Ascending aorta (tissue), 2 donors: ENCODE measurements at regions not wholly inside any gene's neighbourhood (a gene's known extent, or its start where the extent isn't known, plus 50 kb on each side); places are given as distances from the start of the nearest gene placed in this dataset.

ENCODE experiments used
- DNase-seq, 2 donors: peaks; one replicate each; pipeline ENCODE4 v3.0.0-alpha.2; 2019; ENCODE audit warnings: low spot score in 2 of 2
- H3K27ac ChIP-seq, 2 donors: fragments of 200-600 bp; sonication (generic); one replicate each; pipeline ENCODE4 v1.5.1; 2016 to 2017; ENCODE audit warnings: mild to moderate bottlenecking in 1 of 2
- H3K27me3 ChIP-seq: fragments of 200-600 bp; sonication (generic); one replicate; pipeline ENCODE4 v1.5.1; 2017
- H3K36me3 ChIP-seq, 2 donors: fragments of 200-600 bp; sonication (generic); one replicate each; pipeline ENCODE4 v1.5.1; 2016
- H3K4me1 ChIP-seq, 2 donors: fragments of 200-600 bp; sonication (generic); one replicate each; pipeline ENCODE4 v1.5.1; 2016 to 2017; ENCODE audit warnings: mild to moderate bottlenecking in 1 of 2
- H3K4me3 ChIP-seq, 2 donors: fragments of 200-600 bp; sonication (generic); one replicate each; pipeline ENCODE4 v1.5.1; 2016 to 2017; ENCODE audit warnings: mild to moderate bottlenecking in 1 of 2
- H3K9me3 ChIP-seq, 2 donors: fragments of 200-600 bp; sonication (generic); one replicate each; pipeline ENCODE4 v1.5.1; 2016
- CTCF ChIP-seq, 3 experiments: fragments of 200-600 bp in 2 of 3; fragments of 450-650 bp in 1 of 3; sonication (generic) in 2 of 3; IDR thresholded peaks; one replicate each; pipeline ENCODE4 v1.5.1; 2016 to 2019; ENCODE audit warnings: antibody characterized with exemption in 3 of 3, mild to moderate bottlenecking in 1 of 3, moderate library complexity in 1 of 3
- intact Hi-C: fragments of 100-400 bp; cut with DNase I; formaldehyde crosslinking; loops from one replicate; pipeline ENCODE4 v1.15.1; 2023

GRCh38 chr11:103845331-103845730 is 191.1 kb upstream of the DDI1 start:
- Histone ChIP-seq H3K27me3 (no peaks in the 10 kb centered on the region), H3K4me1 (peaks cover 4 to 12% of the 10 kb centered on the region in 2 donors), H3K9me3 (no peaks in the 10 kb centered on the region), H3K36me3 (no peaks in the 10 kb centered on the region), H3K4me3 (no peak overlapping the region), H3K27ac (no peak overlapping the region)
- intact Hi-C loops = loop anchor here (5.0 kb wide), 1 partner anchor 73 kb away; no protein-coding TSS in a partner anchor
- no peak for TF ChIP-seq CTCF (IDR thresholded peaks at IDR 0.05)
- DNase-seq = no peak

GRCh38 chr11:103848686-103849085 is 187.8 kb upstream of the DDI1 start:
- Histone ChIP-seq H3K36me3 (no peaks in the 10 kb centered on the region), H3K9me3 (no peaks in the 10 kb centered on the region), H3K4me3 (no peak overlapping the region), H3K27me3 (no peaks in the 10 kb centered on the region), H3K4me1 (peaks cover 4 to 16% of the 10 kb centered on the region in 2 donors), H3K27ac (peak overlapping the region; percentile 64 to 68)
- no peak for TF ChIP-seq CTCF (IDR thresholded peaks at IDR 0.05)
- intact Hi-C loops = loop anchor here (5.0 kb wide), 1 partner anchor 76 kb away; no protein-coding TSS in a partner anchor
- DNase-seq = no peak

- H3K4me3 ChIP-seq = peak overlapping the region; percentile 3 to 23
- intact Hi-C loops = loop anchor here (5.0 kb wide), 1 partner anchor 77 kb away; no protein-coding TSS in a partner anchor
- no peaks in the 10 kb centered on the region for H3K36me3 ChIP-seq
- no peak for DNase-seq
- no peaks in the 10 kb centered on the region for H3K27me3 ChIP-seq
- H3K4me1 ChIP-seq = peaks cover 4 to 16% of the 10 kb centered on the region in 2 donors
- TF ChIP-seq CTCF (IDR thresholded peaks at IDR 0.05) = no peak
- peak overlapping the region; percentile 64 to 68 for H3K27ac ChIP-seq
- no peaks in the 10 kb centered on the region for H3K9me3 ChIP-seq
Observed at GRCh38 chr11:103849366-103849765, 187.1 kb upstream of the DDI1 start.

GRCh38 chr11:103850419-103851165 is 185.8 kb upstream of the DDI1 start:
- Histone ChIP-seq H3K27me3 (no peaks in the 10 kb centered on the region), H3K4me3 (no peak overlapping the region), H3K9me3 (no peaks in the 10 kb centered on the region), H3K4me1 (peaks cover 4 to 16% of the 10 kb centered on the region in 2 donors), H3K36me3 (no peaks in the 10 kb centered on the region), H3K27ac (peak overlapping the region; percentile 64 to 68)
- DNase-seq = no peak
- intact Hi-C loops = no loop called here
- no peak for TF ChIP-seq CTCF (IDR thresholded peaks at IDR 0.05)

- Histone ChIP-seq H3K27me3 (no peaks in the 10 kb centered on the region), H3K27ac (peak overlapping the region; percentile 64 to 68), H3K36me3 (no peaks in the 10 kb centered on the region), H3K4me1 (peaks cover 4 to 16% of the 10 kb centered on the region in 2 donors), H3K4me3 (no peak overlapping the region), H3K9me3 (no peaks in the 10 kb centered on the region)
- no peak for DNase-seq
- intact Hi-C loops = no loop called here
- TF ChIP-seq CTCF (IDR thresholded peaks at IDR 0.05) = no peak
Observed at GRCh38 chr11:103851166-103851651, 185.2 kb upstream of the DDI1 start.
